Activated naive CD4-positive, alpha-beta T cell treated with anti-CD3 and anti-CD28 coated beads, Interleukin-2, amount 50 U/mL, for 72 hours (primary cell): ENCODE measurements at regions not wholly inside any gene's neighbourhood (a gene's known extent, or its start where the extent isn't known, plus 50 kb on each side); places are given as distances from the start of the nearest gene placed in this dataset.

Experiments used
- ATAC-seq, 2 donors: fragments of 150-1000 bp; cut with Tn5 transposase; 2 replicates each; pipeline ENCODE4 v1.10.0; 2021; ENCODE audit warnings: mild to moderate bottlenecking in 2 of 2, moderate library complexity in 2 of 2
- DNase-seq, 2 donors: peaks; one replicate each; pipeline ENCODE4 v3.0.0; 2021 to 2022; ENCODE audit warnings: low spot score in 2 of 2
- H3K27ac Mint-ChIP-seq, 2 donors: one replicate each; pipeline ENCODE4 v1.8.0; 2022; ENCODE audit warnings: mild to moderate bottlenecking in 2 of 2, mixed read lengths in 2 of 2
- H3K36me3 Mint-ChIP-seq, 2 donors: one replicate each; pipeline ENCODE4 v1.8.0; 2022; ENCODE audit warnings: mixed read lengths in 2 of 2
- H3K9me3 Mint-ChIP-seq, 2 donors: one replicate each; pipeline ENCODE4 v1.8.0; 2022; ENCODE audit warnings: mixed read lengths in 2 of 2

- Mint-ChIP-seq H3K9me3 (peaks cover 5% of the 10 kb centered on the region in 2 donors), H3K36me3 (no peaks in the 10 kb centered on the region), H3K27ac (no peak overlapping the region)
- DNase-seq: no peak
- no peak for ATAC-seq
Observed at GRCh38 chr7:124557587-124557986, 208.0 kb downstream of the GPR37 start.

GRCh38 chr7:124557101-124557500 lies 208.5 kb downstream of the GPR37 start:
- no peak overlapping the region for H3K27ac Mint-ChIP-seq
- peaks cover 5 to 6% of the 10 kb centered on the region in 2 donors for H3K9me3 Mint-ChIP-seq
- no peak for ATAC-seq
- H3K36me3 Mint-ChIP-seq: no peaks in the 10 kb centered on the region
- DNase-seq: no peak

DNA sequence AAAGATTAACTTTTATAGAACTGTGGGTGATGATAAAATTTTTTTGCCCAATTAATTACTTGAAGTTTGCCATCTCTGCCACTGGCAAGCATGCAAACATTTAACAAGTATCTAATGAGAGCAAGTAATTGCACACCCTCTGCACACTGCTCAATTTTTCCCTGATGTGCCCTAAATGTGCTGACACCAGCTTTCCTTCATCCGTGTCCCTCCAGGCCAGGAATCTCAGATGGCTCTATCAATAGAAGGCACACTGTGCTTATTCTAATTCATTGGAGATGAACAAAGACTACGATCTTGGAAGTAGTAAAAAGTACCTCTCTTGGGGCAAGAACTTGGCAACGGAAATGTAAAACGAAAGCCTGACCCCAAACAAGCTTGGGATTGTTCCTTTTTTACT lies 212.1 kb downstream of the GPR37 start:
- DNase-seq: no peak
- Mint-ChIP-seq H3K9me3 (peaks cover 5 to 11% of the 10 kb centered on the region in 2 donors), H3K27ac (no peak overlapping the region), H3K36me3 (no peaks in the 10 kb centered on the region)
- ATAC-seq: no peak

DNA sequence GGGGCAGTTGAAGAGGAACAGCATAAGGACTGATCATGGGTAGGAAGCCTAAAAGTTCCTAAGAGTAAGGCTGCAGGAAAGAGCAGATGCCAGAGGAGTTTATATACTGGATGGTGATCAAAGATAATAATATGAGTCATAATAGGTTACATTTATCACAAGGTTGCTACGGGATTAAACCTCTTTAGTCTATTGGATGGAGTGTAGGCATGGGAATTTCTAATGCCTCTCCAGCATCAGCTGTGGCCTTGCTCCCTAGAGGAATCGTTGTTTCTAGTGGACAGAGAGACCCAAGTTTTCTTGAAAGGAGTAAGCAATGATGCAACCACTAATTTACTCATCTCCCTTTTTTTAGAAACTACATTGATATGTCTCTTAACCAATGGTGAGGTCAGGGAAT lies 213.4 kb downstream of the GPR37 start:
- DNase-seq (no peak), ATAC-seq (no peak)
- H3K27ac Mint-ChIP-seq: no peak overlapping the region
- H3K9me3 Mint-ChIP-seq: peaks cover 5 to 15% of the 10 kb centered on the region in 2 donors
- no peaks in the 10 kb centered on the region for H3K36me3 Mint-ChIP-seq

- no peaks in the 10 kb centered on the region for H3K36me3 Mint-ChIP-seq
- peaks cover 5 to 15% of the 10 kb centered on the region in 2 donors for H3K9me3 Mint-ChIP-seq
Observed at GRCh38 chr7:124550036-124550435, 215.6 kb downstream of the GPR37 start.

GRCh38 chr7:124542476-124542875 lies 223.1 kb downstream of the GPR37 start:
- ATAC-seq: no peak
- no peak for DNase-seq
- no peak overlapping the region for H3K27ac Mint-ChIP-seq
- H3K9me3 Mint-ChIP-seq: peaks cover 4% of the 10 kb centered on the region in 2 donors
- H3K36me3 Mint-ChIP-seq: no peaks in the 10 kb centered on the region

More at GRCh38 chr7:124550036-124550435, 215.6 kb downstream of the GPR37 start:
- ATAC-seq: no peak
- no peak overlapping the region for H3K27ac Mint-ChIP-seq
- no peak for DNase-seq

GRCh38 chr7:124536156-124536762 lies 229.3 kb downstream of the GPR37 start:
- Mint-ChIP-seq H3K9me3 (peaks cover 4% of the 10 kb centered on the region in 2 donors), H3K36me3 (no peaks in the 10 kb centered on the region), H3K27ac (no peak overlapping the region)
- ATAC-seq: no peak
- DNase-seq: no peak

DNA sequence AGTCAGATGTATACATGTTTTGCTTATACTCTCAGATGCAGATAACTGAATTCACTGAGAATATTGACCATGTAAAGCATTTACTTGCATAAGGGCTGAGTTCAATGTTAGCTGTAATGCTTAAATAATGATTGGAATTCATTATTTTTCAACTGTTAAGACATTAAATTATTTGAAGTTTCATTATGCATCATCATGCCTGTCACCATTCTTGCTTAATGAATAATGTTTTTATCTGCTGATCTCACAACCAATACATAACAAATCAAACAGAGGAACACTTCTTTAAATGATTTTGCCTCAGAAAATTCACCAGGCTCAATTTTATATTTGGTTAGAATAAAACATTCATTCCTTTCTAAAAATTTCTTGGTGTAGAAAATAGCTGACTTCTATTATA lies 233.4 kb downstream of the GPR37 start:
- ATAC-seq (no peak), DNase-seq (no peak)
- Mint-ChIP-seq H3K9me3 (peaks cover 4 to 8% of the 10 kb centered on the region in 2 donors), H3K36me3 (no peaks in the 10 kb centered on the region), H3K27ac (no peak overlapping the region)

DNA sequence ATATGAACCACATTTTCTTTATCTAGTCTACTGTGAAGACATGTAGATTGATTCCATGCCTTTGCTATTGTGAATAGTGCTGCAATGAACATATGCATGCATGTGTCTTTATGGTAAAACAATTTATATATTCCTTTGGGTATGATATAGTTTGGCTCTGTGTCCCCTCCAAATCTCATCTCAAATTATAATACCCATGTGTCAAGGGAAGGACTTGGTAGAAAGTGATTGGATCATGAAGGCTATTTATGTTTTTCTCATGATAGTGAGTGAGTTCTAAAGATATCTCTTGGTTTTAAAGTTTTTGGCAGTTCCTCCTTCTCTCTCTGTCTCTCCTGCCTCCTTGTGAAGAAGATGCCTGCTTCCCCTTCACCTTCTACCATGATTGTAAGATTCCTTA lies 248.7 kb downstream of the GPR37 start:
- H3K9me3 Mint-ChIP-seq: peaks cover 11 to 12% of the 10 kb centered on the region in 2 donors
- H3K36me3 Mint-ChIP-seq: no peaks in the 10 kb centered on the region
- DNase-seq (no peak), ATAC-seq (no peak)
- H3K27ac Mint-ChIP-seq: no peak overlapping the region

- Mint-ChIP-seq H3K9me3 (peaks cover 5 to 8% of the 10 kb centered on the region in 2 donors), H3K27ac (no peak overlapping the region), H3K36me3 (no peaks in the 10 kb centered on the region)
- ATAC-seq: no peak
- DNase-seq: no peak
Observed at GRCh38 chr7:124515106-124515830, 250.3 kb downstream of the GPR37 start.

- Mint-ChIP-seq H3K9me3 (peaks cover 5 to 6% of the 10 kb centered on the region in 2 donors), H3K36me3 (no peaks in the 10 kb centered on the region), H3K27ac (no peak overlapping the region)
- no peak for DNase-seq
- no peak for ATAC-seq
Observed at GRCh38 chr7:124514471-124514870, 251.1 kb downstream of the GPR37 start.

DNA sequence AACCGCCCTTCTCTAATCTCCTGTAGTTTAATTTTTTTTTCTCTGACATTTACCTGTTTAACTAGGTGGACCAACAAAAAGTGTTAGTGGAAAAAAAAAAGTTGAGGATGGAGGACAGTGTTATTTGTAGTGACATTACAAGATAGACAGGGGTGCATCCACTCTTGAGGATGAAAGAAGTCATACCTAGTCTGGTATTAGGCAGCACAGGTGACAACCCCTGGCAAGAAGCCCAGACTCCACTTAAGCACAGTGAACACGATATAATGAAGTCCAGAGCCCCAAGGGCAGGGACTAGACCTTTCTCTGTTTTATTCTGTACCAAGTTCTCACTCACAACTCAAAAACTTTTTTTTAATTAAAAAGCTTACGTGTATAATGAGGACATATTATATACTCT lies 268.4 kb downstream of the GPR37 start:
- no peak for ATAC-seq
- Mint-ChIP-seq H3K9me3 (peaks cover 8 to 9% of the 10 kb centered on the region in 2 donors), H3K36me3 (no peaks in the 10 kb centered on the region), H3K27ac (no peak overlapping the region)
- no peak for DNase-seq

DNA sequence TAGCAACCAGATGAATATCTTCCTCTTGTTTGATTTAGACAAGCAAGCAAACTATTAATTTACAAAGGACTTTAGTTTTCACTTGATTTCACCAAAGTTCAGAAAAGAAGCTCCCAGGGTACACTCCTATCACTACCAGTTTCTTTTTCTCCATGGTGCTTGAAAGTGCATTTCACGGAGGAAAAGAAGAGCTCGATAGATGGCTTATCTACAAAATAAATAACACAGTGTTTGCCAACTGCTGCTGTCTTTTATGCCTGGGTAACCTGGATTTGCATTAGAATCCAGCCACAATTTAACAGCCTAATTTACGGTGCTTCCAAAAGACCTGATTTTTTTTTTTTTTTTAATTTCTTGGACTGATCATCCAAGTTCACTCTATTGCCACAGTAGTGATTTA lies 275.7 kb downstream of the GPR37 start:
- no peak for ATAC-seq
- no peak overlapping the region for H3K27ac Mint-ChIP-seq

DNA sequence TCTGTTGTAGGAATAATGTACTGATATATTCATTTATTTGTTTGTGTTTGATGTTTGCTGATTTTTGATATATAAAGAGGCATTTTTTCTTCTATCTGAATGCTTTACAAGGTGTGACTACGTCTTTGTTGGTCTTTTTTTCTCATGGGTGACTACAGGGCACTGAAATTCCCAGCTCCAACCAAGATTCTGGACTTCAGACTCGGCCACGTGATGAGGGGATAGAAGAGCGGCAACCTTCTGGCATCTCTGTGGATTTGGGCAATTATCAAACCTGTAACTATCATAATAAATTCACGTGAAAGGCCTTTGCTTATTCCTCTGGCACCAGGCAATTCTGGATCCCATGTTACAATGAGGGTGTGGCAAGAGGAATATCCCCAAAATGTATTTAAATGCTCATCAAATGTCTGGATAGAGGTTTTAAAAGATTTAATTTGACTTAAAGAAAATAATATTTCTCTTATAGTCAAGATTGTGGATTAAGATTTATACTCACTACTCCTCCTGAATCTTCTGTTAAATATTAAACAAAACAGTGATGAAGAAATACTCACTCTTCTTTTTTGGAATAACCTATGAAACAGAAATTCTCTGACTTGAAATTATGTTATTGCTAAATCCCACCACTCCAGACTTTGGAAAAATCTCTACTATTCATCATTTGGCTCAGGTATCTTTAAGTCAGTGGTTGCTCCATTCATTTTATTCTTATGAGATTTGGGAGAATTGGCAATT lies 276.3 kb downstream of the GPR37 start:
- Mint-ChIP-seq H3K36me3 (no peaks in the 10 kb centered on the region), H3K9me3 (no peaks in the 10 kb centered on the region), H3K27ac (no peak overlapping the region)
- no peak for DNase-seq
- no peak for ATAC-seq

More for the DNA sequence above, 275.7 kb downstream of the GPR37 start:
- no peak for DNase-seq
- H3K36me3 Mint-ChIP-seq: no peaks in the 10 kb centered on the region
- no peaks in the 10 kb centered on the region for H3K9me3 Mint-ChIP-seq

DNA sequence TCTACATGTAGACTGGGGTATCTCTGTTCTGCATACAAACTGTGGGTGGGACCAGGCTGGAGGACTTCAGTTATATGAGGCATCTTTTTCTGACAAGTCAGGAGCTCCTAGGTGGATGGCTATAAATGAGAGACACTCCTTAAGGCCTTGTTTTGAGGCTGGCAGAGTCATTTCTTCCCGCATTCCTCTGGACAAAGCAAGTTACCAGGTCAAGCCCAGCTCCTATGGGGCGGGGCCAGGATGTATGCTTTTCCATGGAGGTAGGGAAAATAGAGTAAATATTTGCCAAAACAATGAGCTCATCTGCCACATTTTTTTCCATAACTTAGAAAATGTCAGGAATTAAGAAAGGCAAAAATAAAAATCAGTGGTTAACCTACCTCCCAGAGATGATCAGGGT lies 283.4 kb downstream of the GPR37 start:
- no peaks in the 10 kb centered on the region for H3K36me3 Mint-ChIP-seq
- peaks cover 0 to 4% of the 10 kb centered on the region in 2 donors for H3K9me3 Mint-ChIP-seq
- no peak for DNase-seq
- no peak overlapping the region for H3K27ac Mint-ChIP-seq
- ATAC-seq: no peak

GRCh38 chr7:124480821-124481290 lies 284.7 kb downstream of the GPR37 start:
- H3K36me3 Mint-ChIP-seq: no peaks in the 10 kb centered on the region
- H3K9me3 Mint-ChIP-seq: peaks cover 0 to 12% of the 10 kb centered on the region in 2 donors
- ATAC-seq: no peak
- H3K27ac Mint-ChIP-seq: no peak overlapping the region
- no peak for DNase-seq

GRCh38 chr7:124480036-124480820 lies 285.4 kb downstream of the GPR37 start:
- no peaks in the 10 kb centered on the region for H3K36me3 Mint-ChIP-seq
- ATAC-seq: no peak
- no peak overlapping the region for H3K27ac Mint-ChIP-seq
- no peak for DNase-seq
- peaks cover 0 to 12% of the 10 kb centered on the region in 2 donors for H3K9me3 Mint-ChIP-seq
